ENCODE measurements at regions not wholly inside any gene's neighbourhood (a gene's known extent, or its start where the extent isn't known, plus 50 kb on each side); places are given as distances from the start of the nearest gene placed in this dataset. TPM values are rescaled to one million over a fixed set of nuclear protein-coding genes. Genes with fewer than 3 reads are reported as not detected.
"Not testable (repeated sequence)": the region's sequence is repeated elsewhere in the genome, so short reads cannot be mapped to it uniquely, and the experiment has no call there.

DNA sequence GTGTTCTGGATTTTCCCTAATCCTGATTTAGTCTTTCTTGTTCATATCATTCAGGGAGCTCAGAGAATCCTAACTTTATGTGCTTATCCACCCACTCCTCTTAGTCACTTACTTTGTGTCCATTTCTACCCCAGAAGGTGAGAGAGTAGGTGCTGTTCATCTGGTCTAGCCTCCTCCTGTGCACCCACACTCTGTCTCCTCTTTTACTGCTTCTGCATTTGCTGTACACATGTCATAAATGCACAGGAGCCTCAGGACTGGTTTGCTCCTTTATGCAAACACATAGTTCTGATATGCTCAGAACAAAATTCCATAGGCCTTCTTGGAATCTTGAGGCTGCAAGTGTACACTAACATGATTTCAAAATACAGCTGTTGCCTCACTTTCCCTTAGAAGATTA lies 1014.7 kb downstream of the PRIM2 start:
- H3K27me3 ChIP-seq (ENCODE audit: control insufficient read depth, insufficient read depth, low read length); H3K4me3 ChIP-seq (ENCODE audit: low read length); H3K9me3 ChIP-seq (replicated peaks; ENCODE audit: low read length); H3K4me2 ChIP-seq (ENCODE audit: low read length); H3K9ac ChIP-seq (ENCODE audit: low read depth, low read length); H3K4me1 ChIP-seq (ENCODE audit: control insufficient read depth, insufficient read depth, low read length); H3K36me3 ChIP-seq (ENCODE audit: insufficient read depth, low read length): not testable (repeated sequence)

GRCh38 chr6:58342287-58342686 lies 1024.9 kb downstream of the PRIM2 start:
- not testable (repeated sequence) for H3K36me3 ChIP-seq (ENCODE audit: insufficient read depth, low read length); H3K4me3 ChIP-seq (ENCODE audit: low read length); H3K27me3 ChIP-seq (ENCODE audit: control insufficient read depth, insufficient read depth, low read length); H3K4me2 ChIP-seq (ENCODE audit: low read length); H3K9ac ChIP-seq (ENCODE audit: low read depth, low read length); H3K9me3 ChIP-seq (replicated peaks; ENCODE audit: low read length); H3K4me1 ChIP-seq (ENCODE audit: control insufficient read depth, insufficient read depth, low read length)

DNA sequence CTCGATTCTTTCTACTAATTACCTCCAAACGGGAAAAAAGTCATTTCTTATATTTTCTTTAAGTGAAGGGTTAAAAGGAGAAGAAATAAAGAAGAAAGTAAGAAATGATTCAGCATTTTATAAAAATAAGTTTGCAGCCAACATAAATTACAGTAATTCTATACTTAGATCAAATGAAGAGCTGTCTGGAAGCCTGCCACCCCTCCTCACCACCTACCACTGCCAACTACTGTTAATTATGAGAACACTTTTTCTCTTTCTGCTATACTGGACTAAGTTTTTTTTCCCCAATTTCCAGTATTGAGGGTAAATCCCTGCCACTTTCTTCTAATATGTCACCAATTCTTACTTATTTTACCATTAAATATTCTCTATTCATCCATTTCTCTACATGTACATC lies 1030.1 kb downstream of the PRIM2 start:
- not testable (repeated sequence) for H3K9ac ChIP-seq (ENCODE audit: low read depth, low read length); H3K4me3 ChIP-seq (ENCODE audit: low read length); H3K9me3 ChIP-seq (replicated peaks; ENCODE audit: low read length); H3K27me3 ChIP-seq (ENCODE audit: control insufficient read depth, insufficient read depth, low read length); H3K36me3 ChIP-seq (ENCODE audit: insufficient read depth, low read length); H3K4me1 ChIP-seq (ENCODE audit: control insufficient read depth, insufficient read depth, low read length); H3K4me2 ChIP-seq (ENCODE audit: low read length)

GRCh38 chr6:58351619-58352018 lies 1034.2 kb downstream of the PRIM2 start:
- H3K4me1 ChIP-seq (ENCODE audit: control insufficient read depth, insufficient read depth, low read length); H3K36me3 ChIP-seq (ENCODE audit: insufficient read depth, low read length); H3K4me2 ChIP-seq (ENCODE audit: low read length); H3K4me3 ChIP-seq (ENCODE audit: low read length); H3K9me3 ChIP-seq (replicated peaks; ENCODE audit: low read length); H3K9ac ChIP-seq (ENCODE audit: low read depth, low read length); H3K27me3 ChIP-seq (ENCODE audit: control insufficient read depth, insufficient read depth, low read length): not testable (repeated sequence)

DNA sequence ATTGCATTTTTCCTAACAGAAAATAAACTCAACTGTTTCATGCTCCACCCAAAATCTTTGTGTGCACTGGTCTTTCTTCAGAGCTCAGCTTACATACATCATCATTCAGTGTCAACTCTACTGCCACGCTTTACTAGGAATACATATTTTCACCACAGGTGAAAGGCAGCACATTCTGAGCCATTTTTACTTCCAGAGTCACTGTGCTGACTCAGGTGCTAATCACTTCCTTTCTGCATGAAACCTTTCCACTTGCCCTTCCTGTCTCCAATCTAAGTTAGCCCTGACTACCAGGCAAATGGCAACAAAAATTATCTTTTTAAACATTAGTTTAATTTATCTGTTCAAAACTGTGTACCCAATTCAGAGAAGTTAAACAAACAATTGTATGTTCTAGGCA lies 1041.0 kb downstream of the PRIM2 start:
- not testable (repeated sequence) for H3K4me3 ChIP-seq (ENCODE audit: low read length); H3K36me3 ChIP-seq (ENCODE audit: insufficient read depth, low read length); H3K4me2 ChIP-seq (ENCODE audit: low read length); H3K27me3 ChIP-seq (ENCODE audit: control insufficient read depth, insufficient read depth, low read length); H3K9me3 ChIP-seq (replicated peaks; ENCODE audit: low read length); H3K4me1 ChIP-seq (ENCODE audit: control insufficient read depth, insufficient read depth, low read length); H3K9ac ChIP-seq (ENCODE audit: low read depth, low read length)

DNA sequence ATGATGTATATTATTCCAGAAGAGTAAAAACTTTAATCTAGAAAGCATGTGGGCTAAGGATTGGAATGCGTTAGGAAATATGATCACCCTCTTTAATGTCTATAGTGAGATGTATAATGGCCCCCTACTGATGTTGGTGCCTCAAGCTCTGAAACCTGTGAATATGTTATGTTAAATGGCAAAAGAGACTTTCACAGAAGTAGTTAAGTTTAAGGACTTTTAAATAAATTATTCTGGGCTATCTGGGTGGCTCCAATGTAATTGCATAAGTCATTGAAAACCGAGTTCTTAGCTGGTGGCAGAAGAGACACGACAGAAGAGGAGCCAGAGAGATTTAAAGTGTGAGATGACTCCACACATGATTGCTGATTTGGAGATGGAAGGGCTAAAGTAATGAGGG lies 1048.4 kb downstream of the PRIM2 start:
- H3K36me3 ChIP-seq (ENCODE audit: insufficient read depth, low read length); H3K9ac ChIP-seq (ENCODE audit: low read depth, low read length); H3K9me3 ChIP-seq (replicated peaks; ENCODE audit: low read length); H3K4me1 ChIP-seq (ENCODE audit: control insufficient read depth, insufficient read depth, low read length); H3K27me3 ChIP-seq (ENCODE audit: control insufficient read depth, insufficient read depth, low read length); H3K4me3 ChIP-seq (ENCODE audit: low read length); H3K4me2 ChIP-seq (ENCODE audit: low read length): not testable (repeated sequence)

GRCh38 chr6:58406659-58407058 lies 1089.2 kb downstream of the PRIM2 start:
- H3K4me1 ChIP-seq (ENCODE audit: control insufficient read depth, insufficient read depth, low read length); H3K36me3 ChIP-seq (ENCODE audit: insufficient read depth, low read length); H3K4me3 ChIP-seq (ENCODE audit: low read length); H3K9ac ChIP-seq (ENCODE audit: low read depth, low read length); H3K4me2 ChIP-seq (ENCODE audit: low read length); H3K9me3 ChIP-seq (replicated peaks; ENCODE audit: low read length); H3K27me3 ChIP-seq (ENCODE audit: control insufficient read depth, insufficient read depth, low read length): not testable (repeated sequence)

DNA sequence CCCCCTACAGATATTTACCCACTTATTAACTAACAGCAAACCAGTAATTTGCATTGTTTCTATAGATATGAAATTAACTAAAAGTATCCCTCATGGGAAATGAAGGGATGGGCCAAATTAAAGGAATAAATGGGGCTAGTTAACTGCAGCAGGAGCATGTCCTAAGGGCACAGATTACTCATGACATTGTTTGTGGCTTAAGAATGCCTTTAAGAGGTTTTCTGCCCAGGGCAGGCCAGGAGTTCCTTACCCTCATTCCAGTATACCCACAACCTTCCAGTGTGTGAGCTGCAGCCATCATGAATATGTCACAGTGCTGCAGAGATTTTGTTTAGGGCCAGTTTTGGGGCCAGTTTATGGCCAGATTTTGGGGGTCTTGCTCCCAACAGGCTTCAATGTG lies 1101.9 kb downstream of the PRIM2 start:
- Histone ChIP-seq H3K27me3 (ENCODE audit: control insufficient read depth, insufficient read depth, low read length) (no peaks in the 10 kb centered on the region), H3K9me3 (replicated peaks; ENCODE audit: low read length) (no peaks in the 10 kb centered on the region), H3K9ac (ENCODE audit: low read depth, low read length) (no peak overlapping the region), H3K4me3 (ENCODE audit: low read length) (no peak overlapping the region), H3K36me3 (ENCODE audit: insufficient read depth, low read length) (no peaks in the 10 kb centered on the region), H3K4me2 (ENCODE audit: low read length) (no peak overlapping the region), H3K4me1 (ENCODE audit: control insufficient read depth, insufficient read depth, low read length) (no peaks in the 10 kb centered on the region)

Small RNAs in the stretch of these regions (small RNA-seq; reads per million reads assigned to genes)
- gene AL603755.1 = not detected
